Adrenal gland (tissue), 9 donors: ENCODE measurements at regions not wholly inside any gene's neighbourhood (a gene's known extent, or its start where the extent isn't known, plus 50 kb on each side); places are given as distances from the start of the nearest gene placed in this dataset.

Experiments
- DNase-seq, 7 donors: peaks; one replicate each; pipeline ENCODE4 v3.0.0-alpha.2; 2019 to 2020
- H3K27ac ChIP-seq, 5 donors: fragments of 200-600 bp; sonication (generic) in 4 of 5; 1 replicate in 3 of 5; 2 replicates in 2 of 5; pipeline versions ENCODE4 v1.5.1 to v1.8.0; 2016 to 2020; ENCODE audit warnings: mild to moderate bottlenecking in 1 of 5
- H3K27me3 ChIP-seq: fragments of 200-600 bp; 2 replicates; pipeline ENCODE4 v1.8.0; 2021
- H3K36me3 ChIP-seq, 2 donors: fragments of 200-600 bp; replicated peaks in 1 of 2; 1 replicate in 1 of 2; 2 replicates in 1 of 2; pipeline versions ENCODE4 v1.5.1 to v1.8.0; 2018 to 2022
- H3K4me1 ChIP-seq, 2 donors: fragments of 200-600 bp; replicated peaks in 1 of 2; 1 replicate in 1 of 2; 2 replicates in 1 of 2; pipeline versions ENCODE4 v1.5.1 to v1.8.0; 2018 to 2021
- H3K4me3 ChIP-seq, 4 donors: fragments of 200-600 bp; sonication (generic) in 3 of 4; one replicate each; pipeline ENCODE4 v1.5.1; 2016 to 2018
- H3K9me3 ChIP-seq, 3 donors: fragments of 200-600 bp; sonication (generic) in 1 of 3; replicated peaks in 1 of 3; 1 replicate in 2 of 3; 2 replicates in 1 of 3; pipeline versions ENCODE4 v1.5.1 to v1.8.0; 2016 to 2021
- CTCF ChIP-seq, 6 experiments: fragments of 450-650 bp in 4 of 6; fragments of 200-600 bp in 2 of 6; sonication (generic) in 1 of 6; IDR thresholded peaks; 1 replicate in 5 of 6; 2 replicates in 1 of 6; pipeline versions ENCODE4 v1.5.1 to v1.8.0; 2016 to 2021; ENCODE audit warnings: antibody characterized with exemption in 6 of 6, mild to moderate bottlenecking in 2 of 6, moderate library complexity in 1 of 6
- POLR2A ChIP-seq, 2 donors: fragments of 450-650 bp; IDR thresholded peaks; one replicate each; pipeline ENCODE4 v1.6.1; 2017; ENCODE audit warnings: antibody characterized with exemption in 2 of 2, mild to moderate bottlenecking in 2 of 2, moderate library complexity in 1 of 2
- WGBS, 4 donors: extraction: QIAGEN DNeasy Blood & Tissue Kit in 2 of 4; methylation state at CpG; one replicate each; pipeline versions ENCODE4 v1.1.5 to v1.1.7; 2013 to 2017; 5-methylcytosine and 5-hydroxymethylcytosine counted together
- intact Hi-C, 2 donors: fragments of 100-400 bp; cut with DNase I; formaldehyde crosslinking; loops; one replicate each; pipeline versions ENCODE4 v1.14.1 to v1.15.0; 2022 to 2023
- donor health status: healthy with polysubstance abuse.
- donor health status: Bipolar disorder and iron deficiency.
- donor health status: DM: yes; HTN: yes; CAD: no.
- donor health status: DM: no; HTN: no; CAD: no.
- donor health status: DM: no; HTN: no; CAD: no.

GRCh38 chr1:4137621-4138415, 237.7 kb upstream of the C1orf174 start:
- H3K27ac ChIP-seq, result no peak overlapping the region
- no peaks in the 10 kb centered on the region for H3K36me3 ChIP-seq
- H3K4me1 ChIP-seq, result no peaks in the 10 kb centered on the region
- 47 to 61% (median 51%) methylated on average over 11 to 14 of the region's 14 CpGs for WGBS, 4 donors
- no peak for DNase-seq
- no peaks in the 10 kb centered on the region for H3K27me3 ChIP-seq
- intact Hi-C loops, result no loop called here
- TF ChIP-seq POLR2A (IDR thresholded peaks at IDR 0.05) (no peak), CTCF (IDR thresholded peaks at IDR 0.05) (no peak)
- no peaks in the 10 kb centered on the region for H3K9me3 ChIP-seq
- no peak overlapping the region for H3K4me3 ChIP-seq

GRCh38 chr1:4139646-4140045, 239.6 kb upstream of the C1orf174 start:
- DNase-seq, result no peak
- Histone ChIP-seq H3K4me1 (no peaks in the 10 kb centered on the region), H3K4me3 (no peak overlapping the region), H3K27ac (no peak overlapping the region), H3K36me3 (no peaks in the 10 kb centered on the region), H3K27me3 (no peaks in the 10 kb centered on the region), H3K9me3 (no peaks in the 10 kb centered on the region)
- no peak for TF ChIP-seq POLR2A (IDR thresholded peaks at IDR 0.05)
- no peak for TF ChIP-seq CTCF (IDR thresholded peaks at IDR 0.05)
- intact Hi-C loops, result no loop called here
- 75 to 92% (median 86%) methylated on average over 2 to 8 of the region's 8 CpGs for WGBS, 4 donors

GRCh38 chr1:4140241-4140640, 240.2 kb upstream of the C1orf174 start:
- no peaks in the 10 kb centered on the region for H3K27me3 ChIP-seq
- WGBS, 4 donors, result 76 to 80% (median 79%) methylated on average over 13 of the region's 13 CpGs
- H3K4me3 ChIP-seq, result no peak overlapping the region
- no peak for DNase-seq
- H3K36me3 ChIP-seq, result no peaks in the 10 kb centered on the region
- H3K4me1 ChIP-seq, result no peaks in the 10 kb centered on the region
- TF ChIP-seq CTCF (IDR thresholded peaks at IDR 0.05), result no peak
- TF ChIP-seq POLR2A (IDR thresholded peaks at IDR 0.05), result no peak
- intact Hi-C loops, result no loop called here
- no peak overlapping the region for H3K27ac ChIP-seq
- H3K9me3 ChIP-seq, result no peaks in the 10 kb centered on the region

GRCh38 chr1:4140821-4141220, 240.7 kb upstream of the C1orf174 start:
- 58 to 81% (median 71%) methylated on average over 2 to 9 of the region's 9 CpGs for WGBS, 4 donors
- no peak overlapping the region for H3K4me3 ChIP-seq
- no peaks in the 10 kb centered on the region for H3K4me1 ChIP-seq
- no peaks in the 10 kb centered on the region for H3K9me3 ChIP-seq
- intact Hi-C loops, result no loop called here
- H3K27ac ChIP-seq, result no peak overlapping the region
- no peak for TF ChIP-seq CTCF (IDR thresholded peaks at IDR 0.05)
- TF ChIP-seq POLR2A (IDR thresholded peaks at IDR 0.05), result no peak
- DNase-seq, result no peak
- H3K36me3 ChIP-seq, result no peaks in the 10 kb centered on the region
- no peaks in the 10 kb centered on the region for H3K27me3 ChIP-seq
